ENCODE measurements at regions not wholly inside any gene's neighbourhood (a gene's known extent, or its start where the extent isn't known, plus 50 kb on each side); places are given as distances from the start of the nearest gene placed in this dataset.
"Not testable (repeated sequence)": the region's sequence is repeated elsewhere in the genome, so short reads cannot be mapped to it uniquely, and the experiment has no call there.

- no peak for DNase-seq
Measured at GRCh38 chr13:71300602-71301001, 566.4 kb downstream of the DACH1 start.

GRCh38 chr13:71291842-71292146 is 575.2 kb downstream of the DACH1 start:
- no peak for DNase-seq

DNA sequence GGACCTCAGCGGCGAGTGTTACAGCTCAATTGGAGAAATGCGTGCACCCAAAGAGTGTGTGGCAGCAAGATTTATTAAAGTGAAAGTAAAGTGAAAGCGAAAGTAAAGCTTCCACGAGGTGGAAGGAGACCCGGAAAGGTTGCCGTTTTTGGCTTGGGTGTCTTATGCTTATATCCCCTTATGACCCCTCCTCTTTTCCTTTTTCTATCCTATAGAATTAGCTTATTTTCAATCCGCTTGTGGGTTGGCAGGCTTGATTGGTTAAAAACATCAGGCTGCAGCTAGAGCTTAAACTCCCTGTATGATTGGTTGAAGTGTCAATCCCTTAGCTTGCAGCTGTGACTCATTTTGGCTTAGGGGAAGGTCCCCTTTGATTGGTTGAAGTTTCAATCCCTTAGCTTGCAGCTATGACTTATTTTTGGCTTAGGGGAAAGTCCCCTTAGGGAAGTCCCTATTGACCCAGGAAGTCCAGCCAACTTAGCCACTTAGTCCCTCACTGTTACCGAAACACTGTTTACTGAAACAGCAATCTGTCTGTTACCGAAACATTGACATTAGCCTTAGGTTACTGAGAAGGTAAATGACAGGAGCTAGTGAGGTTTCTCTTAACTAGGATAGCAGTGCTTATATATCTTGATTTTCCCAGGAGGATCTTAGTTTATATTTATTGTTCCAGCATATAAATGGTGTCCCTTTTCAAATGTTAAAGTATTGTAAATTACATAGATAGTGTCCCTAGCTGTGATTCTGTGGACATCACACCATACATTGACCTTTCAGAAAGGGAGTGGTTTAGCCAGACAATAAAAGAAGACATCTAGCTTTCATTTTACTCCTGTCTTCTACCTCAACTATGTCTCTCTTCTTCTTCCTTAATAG is 575.8 kb downstream of the DACH1 start:
- DNase-seq: no peak

DNA sequence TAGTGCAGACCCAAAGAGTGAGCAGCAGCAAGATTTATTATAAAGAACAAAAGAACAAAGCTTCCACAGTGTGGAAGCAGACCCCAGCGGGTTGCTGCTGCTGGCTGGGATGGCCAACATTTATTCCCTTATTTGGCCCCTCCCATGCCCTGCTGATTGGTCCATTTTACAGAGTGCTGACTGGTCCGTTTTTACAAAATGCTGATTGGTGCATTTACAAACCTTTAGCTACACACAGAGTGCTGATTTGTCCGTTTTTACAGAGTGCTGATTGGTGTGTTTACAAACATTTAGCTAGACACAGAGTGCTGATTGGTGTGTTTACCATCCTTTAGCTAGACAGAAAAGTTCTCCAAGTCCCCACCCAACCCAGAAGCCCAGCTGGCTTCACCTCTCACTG is 577.0 kb downstream of the DACH1 start:
- not testable (repeated sequence) for DNase-seq

DNA sequence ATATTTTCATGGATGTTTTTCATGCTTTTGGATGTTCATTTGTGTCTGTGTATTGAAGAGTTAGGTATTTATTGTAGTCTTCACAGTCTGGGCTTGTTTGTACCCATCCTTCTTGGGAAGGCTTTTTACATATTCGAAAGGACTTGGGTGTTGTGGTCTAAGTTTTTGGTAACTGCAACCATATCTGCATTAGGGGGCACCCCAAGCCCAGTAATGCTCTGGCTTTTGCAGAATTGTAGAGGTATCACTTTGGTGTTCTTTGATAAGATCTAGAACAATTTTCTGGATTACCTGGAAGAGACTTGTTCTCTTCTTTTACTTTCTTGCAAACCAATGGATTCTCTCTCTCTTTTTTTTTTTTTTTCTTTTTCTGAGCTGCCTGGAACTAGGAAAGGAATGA is 581.3 kb downstream of the DACH1 start:
- no peak for DNase-seq

DNA sequence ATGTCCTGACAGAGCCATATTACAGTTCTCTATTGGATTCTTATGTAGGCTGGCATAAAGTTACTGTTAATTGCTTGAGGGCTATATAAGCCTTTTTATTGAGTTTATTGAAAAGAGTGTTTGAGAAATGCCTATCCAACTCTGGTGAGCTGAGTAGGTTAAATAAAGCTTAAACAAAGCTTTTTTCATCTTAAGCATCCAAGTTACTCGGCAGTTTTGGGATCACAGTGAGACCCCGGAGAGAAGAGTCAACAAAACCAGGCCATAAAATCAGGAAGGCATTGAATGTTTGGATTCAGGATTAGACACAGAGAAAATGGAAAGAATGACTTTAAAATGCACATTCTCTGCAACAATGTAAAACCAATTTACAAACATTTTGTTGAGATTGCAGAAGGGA is 588.5 kb downstream of the DACH1 start:
- no peak for DNase-seq

- DNase-seq: no peak
Measured at GRCh38 chr13:71274923-71275608, 591.9 kb downstream of the DACH1 start.

DNA sequence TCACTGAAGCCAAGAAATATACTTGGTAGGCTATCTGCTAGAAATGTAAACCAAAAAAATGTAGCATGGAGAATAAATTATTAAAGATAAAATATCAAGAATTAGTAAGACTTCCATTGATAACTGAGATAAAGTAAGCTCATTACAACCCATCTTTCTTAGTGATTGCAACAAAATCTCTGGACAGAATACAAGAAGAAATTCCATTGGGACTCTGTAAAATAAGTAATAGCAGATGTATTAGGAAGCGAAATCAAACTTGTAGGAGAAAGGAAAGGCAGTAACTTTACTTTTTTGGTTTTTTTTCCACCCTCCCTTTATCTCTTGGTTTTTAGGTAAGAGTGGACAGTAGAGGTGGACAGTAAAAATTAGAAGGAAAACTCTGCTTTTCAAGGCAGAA is 605.7 kb downstream of the DACH1 start:
- no peak for DNase-seq

DNA sequence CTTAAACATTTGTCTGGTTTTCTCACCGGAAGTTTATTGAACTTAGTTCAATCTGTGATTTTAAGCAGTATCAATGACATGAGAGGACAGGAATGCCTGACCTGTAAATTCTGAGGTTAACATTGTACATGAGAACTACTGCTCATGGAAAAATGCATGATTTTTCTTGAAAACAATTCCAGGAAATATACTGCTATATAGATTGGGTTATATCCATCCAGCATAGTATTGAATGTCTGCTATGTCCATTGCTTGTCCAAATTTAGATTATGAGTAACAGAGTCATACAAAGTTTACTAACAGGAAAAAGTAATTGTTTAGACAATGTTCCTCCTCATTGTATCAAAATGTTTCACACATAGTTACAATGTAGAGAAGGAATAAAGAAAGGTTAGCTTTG is 606.8 kb downstream of the DACH1 start:
- DNase-seq: no peak

DNA sequence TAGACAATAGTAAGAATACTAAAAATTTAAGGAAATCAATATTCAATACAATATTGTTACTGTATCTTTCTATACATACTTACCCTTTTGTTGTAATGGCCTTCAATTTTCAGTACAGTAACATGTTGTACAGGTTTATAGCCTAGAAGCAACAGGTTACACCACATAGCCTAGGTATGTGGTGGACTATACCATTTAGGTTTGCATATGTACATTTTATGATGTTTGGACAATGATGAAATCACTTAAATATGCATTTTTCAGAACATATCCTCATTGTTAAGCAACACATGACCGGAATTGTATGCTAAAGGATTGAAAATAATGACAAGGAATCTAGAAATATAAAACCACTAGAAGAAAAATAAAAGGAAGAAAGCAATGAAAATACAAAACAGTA is 611.4 kb downstream of the DACH1 start:
- DNase-seq: no peak

GRCh38 chr13:71254384-71254783 is 612.6 kb downstream of the DACH1 start:
- DNase-seq: no peak

DNA sequence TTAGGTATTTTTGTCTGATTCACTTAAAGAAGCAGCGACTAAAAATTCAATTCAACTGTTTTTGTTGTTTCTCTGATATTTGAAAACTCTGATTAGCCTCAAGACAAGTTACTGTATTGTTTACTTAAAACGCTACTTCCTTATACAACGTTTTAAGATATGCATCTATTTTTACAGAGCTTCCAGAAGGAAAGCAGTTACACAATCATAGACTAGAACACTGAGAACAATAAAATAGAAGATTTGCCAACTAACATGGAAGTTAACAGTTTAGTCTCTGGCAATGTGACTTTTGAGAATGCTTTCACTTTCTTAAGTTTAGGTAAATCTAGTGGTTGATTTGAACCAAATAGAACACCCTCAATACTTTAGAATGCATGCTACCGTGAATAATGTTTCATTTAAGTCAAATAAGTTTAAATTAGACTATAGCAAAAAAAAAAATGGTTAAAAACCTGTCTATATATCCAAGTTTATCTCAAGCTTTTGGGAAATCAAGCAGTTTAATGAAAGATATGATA is 614.8 kb downstream of the DACH1 start:
- no peak for DNase-seq

DNA sequence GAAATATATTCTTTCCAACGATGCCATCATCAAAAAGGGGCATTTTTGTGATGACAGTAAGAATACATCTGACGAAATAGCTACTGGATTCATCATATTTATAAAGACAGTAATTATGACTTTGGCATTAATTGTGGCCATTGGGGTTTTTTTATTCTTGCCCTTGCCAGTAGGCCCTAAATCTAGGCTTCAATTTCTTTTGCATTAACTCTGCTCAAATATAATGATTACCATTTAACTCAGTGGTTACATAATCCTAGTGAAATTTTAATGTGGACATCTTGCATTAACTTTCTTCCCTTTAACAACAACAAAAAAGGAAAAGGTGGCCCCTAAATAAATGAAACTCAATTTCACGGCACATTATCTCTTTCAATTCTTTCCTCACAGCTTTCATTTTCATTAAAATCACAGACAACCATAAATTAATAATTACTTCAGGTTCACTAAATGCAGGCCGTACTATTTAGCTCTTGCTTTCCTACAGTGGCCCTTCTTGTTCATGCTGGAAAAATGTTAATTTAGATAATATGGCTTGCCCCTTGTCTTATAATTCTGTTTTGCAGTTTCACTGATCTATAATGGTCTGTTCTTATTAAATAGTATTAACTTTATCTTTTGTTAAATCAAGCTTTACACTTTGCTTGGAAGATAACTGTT is 615.6 kb downstream of the DACH1 start:
- no peak for DNase-seq

DNA sequence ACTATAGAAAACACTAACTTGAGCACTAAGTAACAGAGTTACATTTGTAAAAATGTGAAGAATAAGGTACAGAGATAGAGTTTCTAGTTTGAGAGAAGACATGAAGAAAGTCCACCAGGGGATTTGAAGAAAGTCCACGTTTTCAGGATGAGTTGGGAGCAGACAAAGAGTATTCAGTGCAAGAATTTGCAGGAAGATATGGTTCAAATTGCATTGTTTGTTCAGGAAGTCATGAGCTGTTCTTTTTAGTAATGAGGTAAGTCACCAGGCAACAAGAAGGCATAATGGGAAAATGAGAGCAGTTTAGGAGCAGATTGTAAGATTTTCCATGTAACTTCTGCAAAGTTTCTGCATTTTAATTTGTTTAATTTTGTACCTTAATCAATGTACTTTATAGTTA is 618.0 kb downstream of the DACH1 start:
- DNase-seq: no peak

GRCh38 chr13:71244161-71244560 is 622.8 kb downstream of the DACH1 start:
- DNase-seq: no peak

- no peak for DNase-seq
Measured at GRCh38 chr13:71242201-71242600, 624.8 kb downstream of the DACH1 start.

GRCh38 chr13:71240911-71241310 is 626.1 kb downstream of the DACH1 start:
- DNase-seq: no peak

- no peak for DNase-seq
Measured at GRCh38 chr13:71237332-71237731, 629.7 kb downstream of the DACH1 start.

DNA sequence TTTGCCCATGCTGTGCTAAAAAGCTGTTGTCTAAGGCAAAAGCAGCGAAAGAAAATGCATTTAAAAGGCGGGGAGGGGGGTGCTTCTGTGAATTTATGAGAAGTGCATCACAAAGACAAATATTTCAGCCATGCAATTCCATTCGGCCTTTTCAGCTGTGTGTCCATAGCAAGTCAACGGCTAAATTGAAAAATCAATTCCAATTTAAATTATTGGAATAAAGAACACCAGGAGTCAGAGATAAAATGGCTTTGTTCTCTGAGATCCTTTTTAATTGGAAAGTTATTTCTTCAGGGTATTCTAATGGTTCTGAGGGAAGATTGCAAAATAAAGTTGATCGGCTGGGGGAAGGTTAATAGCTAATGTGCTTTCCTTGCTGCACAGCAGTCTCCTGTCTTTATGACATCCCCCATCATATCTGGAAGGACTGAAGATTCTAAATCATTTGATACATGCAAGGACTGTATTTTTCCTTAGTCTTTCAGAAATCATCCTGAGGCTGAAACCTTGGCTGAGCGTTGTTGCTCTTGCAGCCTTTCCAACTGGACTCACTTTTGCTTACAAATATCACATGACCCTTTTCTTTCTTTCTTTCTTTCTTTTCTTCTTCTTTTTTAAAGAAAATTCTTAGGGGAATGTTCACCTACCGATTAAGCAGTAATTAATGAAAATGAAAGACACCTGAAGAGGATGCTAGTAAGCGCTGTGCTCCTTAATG is 647.1 kb downstream of the DACH1 start:
- no peak for DNase-seq

DNA sequence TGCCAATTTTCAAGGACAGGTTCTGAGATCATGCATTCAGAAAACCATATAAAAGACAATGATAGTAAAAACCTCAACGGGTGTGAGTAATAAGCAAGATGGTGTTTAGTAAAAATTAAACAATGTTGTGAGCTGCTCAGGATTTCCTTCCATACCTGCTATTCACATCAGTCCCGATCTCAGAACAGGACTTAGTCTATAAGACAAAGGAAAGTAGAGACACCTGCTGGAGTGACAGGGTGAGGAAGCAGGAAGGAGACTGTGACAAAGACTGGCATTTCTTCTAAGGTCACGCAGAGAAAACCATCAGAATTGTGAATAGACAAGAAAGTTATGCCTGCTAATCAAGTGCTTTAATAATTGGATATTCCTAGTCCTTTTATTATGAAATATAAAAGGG is 648.0 kb downstream of the DACH1 start:
- DNase-seq: peak; percentile 17

DNA sequence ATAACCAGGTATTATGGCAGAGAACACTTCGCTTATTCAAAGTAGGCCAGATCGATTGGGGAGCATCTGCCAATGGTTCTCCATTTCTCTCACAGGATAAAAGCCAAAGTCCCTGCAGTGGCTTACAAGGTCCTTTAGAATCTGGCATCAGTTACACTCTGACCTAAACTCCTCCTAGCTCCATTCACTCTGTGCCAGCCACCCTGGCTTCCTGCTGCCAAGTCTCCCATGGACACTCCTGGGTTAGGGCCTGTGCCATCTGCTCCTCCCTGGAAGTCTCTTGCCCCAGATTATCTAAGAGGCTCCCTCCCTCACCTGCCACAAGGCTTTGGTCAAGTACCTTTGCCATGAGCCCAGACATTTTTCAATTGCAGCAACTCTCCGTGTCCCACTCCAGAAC is 649.2 kb downstream of the DACH1 start:
- DNase-seq: no peak

DNA sequence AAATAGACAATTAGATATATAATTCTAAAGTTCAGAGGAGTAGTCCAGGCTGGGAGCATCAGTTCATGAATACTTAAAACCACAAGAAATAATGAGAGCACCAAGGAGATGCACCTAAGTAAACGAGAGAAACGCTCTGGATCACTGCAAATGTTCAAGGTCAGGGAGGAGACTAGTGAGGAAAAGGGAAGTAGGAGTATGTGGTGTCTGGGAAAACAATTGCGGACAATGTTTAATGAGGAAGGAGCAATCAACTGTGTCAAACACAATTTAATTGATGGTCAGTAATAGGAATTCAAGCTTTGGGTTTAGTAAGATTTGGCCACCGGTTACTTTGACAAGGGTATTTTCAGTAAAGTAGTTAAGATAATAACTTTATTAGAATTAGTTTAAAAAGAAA is 652.2 kb downstream of the DACH1 start:
- DNase-seq: no peak

DNA sequence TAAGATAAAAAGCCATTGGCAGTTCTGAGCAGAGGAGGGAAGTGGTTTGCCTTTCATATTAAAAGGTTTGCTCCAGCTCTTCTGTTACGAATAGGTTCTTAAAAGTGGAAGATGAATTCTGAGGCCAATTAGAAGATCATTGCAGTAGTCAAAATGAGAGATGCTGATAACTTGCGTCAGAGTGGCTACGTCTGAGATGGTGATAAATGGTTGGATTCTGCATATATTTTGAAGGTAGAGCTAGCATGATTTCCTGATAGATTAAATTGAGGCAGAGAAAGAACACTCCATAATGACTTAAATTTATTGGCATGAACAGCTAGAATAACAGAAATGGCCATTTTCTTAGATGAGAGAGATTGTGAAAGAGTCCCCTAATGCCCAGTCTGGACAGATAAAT is 652.6 kb downstream of the DACH1 start:
- DNase-seq: no peak
